NCI-H187 treated with DMSO at 0.1 percent for 48 hours (cell line): ENCODE measurements at regions not wholly inside any gene's neighbourhood (a gene's known extent, or its start where the extent isn't known, plus 50 kb on each side); places are given as distances from the start of the nearest gene placed in this dataset.
"Not testable (repeated sequence)": the region's sequence is repeated elsewhere in the genome, so short reads cannot be mapped to it uniquely, and the experiment has no call there.

Source experiments
- DNase-seq: peaks from one replicate; lab custom pipeline; 2025; lab: John Stamatoyannopoulos, UW

DNA sequence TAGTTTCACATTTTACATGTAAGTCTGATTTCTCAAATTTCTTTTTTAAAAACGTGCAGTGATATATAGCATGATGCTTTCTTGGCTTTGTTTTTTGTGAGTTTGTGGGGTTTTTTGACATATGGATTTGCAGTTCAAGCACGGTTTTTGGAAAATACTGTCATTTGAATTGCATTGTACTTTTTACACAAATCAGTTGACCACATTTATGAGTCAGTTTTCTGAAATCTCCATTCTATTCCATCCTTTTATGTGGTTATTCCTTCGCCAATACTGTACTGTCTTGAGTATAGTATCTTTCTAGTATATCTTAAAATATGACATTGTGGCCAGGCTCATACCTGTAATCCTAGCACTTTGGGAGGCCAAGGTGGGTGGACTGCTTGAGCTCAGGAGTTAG, 890.0 kb upstream of the CITED2 start:
- no peak for DNase-seq

DNA sequence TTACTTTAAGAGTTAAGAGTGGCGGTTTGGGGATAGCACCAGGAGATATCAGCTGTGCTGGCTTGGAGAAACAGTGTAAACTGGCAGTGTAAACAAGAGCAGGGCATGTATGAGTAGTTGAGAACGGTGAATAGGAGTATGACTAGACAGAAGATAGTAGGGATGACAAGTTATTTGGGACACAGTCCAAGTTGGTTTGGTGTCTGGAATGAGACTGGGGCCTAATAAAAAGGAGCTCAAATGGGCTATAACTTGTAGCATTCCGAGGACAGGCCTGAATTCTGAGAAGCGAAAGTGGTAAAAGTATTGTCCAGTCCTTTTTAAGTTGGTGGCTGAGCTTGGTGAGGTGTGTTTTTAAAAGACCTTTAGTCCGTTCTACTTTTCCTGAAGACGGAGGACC, 883.9 kb upstream of the CITED2 start:
- DNase-seq = not testable (repeated sequence)

DNA sequence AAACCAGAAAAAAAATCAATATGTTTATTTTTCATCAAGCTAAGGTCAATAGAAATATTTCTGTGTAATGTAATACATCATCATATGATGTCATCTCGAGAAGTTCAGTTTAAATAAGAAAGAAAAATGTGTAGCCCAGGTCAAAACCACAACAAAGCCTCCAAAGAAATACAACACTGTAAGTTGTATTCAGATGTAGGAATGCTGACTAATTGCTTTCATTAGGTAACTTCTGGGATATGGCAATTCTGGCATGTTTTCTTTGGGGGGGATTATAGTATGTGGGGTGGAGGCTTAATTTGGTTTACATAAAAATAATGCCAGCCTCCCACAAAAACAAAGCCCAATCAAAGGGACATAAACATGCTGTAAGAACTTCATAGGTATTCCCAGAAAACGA, 881.8 kb upstream of the CITED2 start:
- no peak for DNase-seq

DNA sequence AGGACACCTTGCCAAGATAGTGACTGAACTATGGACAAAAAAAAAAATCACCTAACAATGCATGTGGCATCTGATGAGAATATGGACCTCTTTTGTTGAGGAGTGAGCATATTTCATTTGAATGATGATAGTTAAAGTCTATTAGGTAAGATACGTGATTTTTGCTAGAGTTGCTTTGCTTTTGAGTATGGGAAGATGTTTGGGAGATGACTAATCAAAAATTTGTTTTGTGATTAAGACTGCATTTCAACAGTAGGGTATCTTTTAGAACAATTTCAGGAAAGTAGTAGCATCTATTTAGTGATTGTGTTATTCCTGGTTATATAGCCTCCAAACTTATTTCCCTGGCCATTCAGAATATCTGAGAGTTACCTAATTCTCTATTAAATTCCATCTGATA, 878.6 kb upstream of the CITED2 start:
- no peak for DNase-seq

GRCh38 chr6:140252099-140252498, 877.7 kb upstream of the CITED2 start:
- DNase-seq = no peak

GRCh38 chr6:140245296-140246040, 871.0 kb upstream of the CITED2 start:
- DNase-seq = no peak

DNA sequence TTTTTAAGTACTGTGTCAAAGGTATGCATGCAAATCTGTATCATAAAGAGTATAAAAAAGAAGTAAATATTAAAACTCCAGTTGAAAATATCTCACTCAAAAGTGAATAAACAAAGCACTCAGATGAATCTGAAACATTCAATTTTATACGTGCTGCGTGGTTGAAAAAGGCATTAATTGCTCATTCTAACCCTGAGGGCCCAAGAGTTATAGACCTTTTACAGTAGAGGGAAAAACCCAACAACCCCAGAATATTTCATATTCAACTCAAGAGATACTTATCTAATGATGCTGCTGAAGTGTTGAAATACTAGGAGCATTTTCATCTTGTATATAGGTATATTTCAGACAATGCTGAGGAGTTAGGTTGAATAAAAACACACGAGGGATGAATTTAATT, 862.8 kb upstream of the CITED2 start:
- no peak for DNase-seq

DNA sequence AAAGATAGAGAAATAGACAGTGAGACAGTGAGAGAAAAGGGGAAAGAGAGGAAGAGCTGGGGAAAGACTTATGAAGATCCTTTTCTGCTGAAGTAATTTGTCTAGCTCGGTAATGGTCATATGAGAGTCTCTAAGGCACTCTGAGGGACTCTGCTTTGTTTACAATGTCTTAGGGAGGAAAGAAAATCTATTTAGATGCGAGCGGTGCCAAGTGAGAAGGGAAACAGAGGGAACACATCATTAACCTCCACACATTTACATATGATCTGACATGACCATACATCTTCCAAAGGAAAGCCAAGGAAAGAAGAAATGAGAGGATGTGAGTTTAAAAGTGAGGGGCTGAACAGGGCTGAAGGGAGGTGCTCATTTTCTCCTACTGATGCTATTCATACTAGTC, 862.3 kb upstream of the CITED2 start:
- DNase-seq = no peak

GRCh38 chr6:140230282-140230681, 855.8 kb upstream of the CITED2 start:
- no peak for DNase-seq

- no peak for DNase-seq
These were observed 854.0 kb upstream of the CITED2 start for GRCh38 chr6:140228491-140228890.

DNA sequence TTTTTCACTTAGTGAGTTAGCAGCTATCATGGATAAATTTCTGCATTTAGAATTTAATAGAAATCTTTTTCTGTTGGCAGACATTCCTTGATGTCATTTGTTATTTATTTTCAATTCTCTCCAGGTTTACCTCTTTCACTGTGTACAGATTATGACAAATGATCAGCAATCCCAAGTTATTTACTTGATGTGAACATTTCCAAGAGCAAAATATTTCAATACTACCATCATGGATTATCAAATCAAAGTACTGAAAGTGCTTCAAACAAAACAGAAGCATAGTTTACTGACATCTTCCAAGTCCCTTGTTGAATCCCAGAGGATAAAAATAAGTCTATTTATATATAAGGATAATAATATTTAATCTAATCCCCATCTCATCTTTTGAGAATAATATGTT, 852.2 kb upstream of the CITED2 start:
- no peak for DNase-seq

DNA sequence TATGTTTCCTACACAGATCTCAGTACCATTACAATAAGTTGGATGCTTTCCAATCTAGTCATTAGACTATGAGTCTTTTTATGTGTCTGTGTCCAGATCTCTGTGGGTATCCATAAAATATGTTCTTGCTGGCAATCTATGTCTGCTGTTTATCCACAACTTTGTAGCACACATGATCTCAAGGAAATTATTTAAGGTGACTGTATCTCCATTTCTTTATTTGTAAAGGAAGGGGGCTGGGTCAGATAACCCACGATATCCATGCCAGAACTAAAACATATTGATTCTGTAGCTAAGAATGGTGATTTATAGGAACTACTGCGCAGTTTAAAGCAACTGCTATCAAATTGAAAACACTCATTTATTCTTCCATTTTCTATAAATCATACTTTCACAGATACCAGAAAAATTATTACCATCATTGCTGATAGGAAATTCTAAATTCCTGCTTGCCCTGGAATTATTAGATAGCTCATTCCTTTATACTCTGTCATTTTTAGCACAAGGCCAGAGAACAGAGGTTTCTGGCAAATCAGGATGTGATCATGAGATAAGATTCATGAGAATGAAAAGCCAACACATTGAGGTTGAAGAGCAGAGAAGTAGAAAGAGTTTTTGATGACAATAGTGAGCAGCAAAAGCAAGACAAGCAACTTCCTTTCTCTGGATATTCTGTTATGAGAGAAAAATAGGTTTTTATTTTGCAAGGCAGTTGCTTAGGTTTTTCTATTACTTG, 851.4 kb upstream of the CITED2 start:
- no peak for DNase-seq

DNA sequence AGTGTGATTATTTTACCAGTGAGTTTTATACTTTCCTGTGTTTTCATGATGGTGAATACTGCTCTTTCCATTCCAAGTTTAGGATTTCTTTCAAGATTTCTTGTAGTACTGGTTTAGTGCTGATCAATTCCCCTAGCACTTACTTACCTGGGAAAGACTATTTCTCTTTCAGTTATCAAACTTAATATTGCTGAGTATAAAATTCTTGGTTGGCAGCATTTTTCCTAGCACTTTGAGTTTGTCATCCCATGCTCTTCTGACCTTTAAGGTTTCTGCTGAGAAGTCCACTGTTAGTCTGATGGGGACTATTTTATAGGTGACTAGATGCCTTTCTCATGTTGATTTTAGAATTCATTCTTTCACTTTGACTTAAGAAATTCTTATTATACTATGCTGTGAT, 842.8 kb upstream of the CITED2 start:
- DNase-seq = no peak

- DNase-seq = no peak
These were observed 835.3 kb upstream of the CITED2 start for GRCh38 chr6:140209775-140210174.

DNA sequence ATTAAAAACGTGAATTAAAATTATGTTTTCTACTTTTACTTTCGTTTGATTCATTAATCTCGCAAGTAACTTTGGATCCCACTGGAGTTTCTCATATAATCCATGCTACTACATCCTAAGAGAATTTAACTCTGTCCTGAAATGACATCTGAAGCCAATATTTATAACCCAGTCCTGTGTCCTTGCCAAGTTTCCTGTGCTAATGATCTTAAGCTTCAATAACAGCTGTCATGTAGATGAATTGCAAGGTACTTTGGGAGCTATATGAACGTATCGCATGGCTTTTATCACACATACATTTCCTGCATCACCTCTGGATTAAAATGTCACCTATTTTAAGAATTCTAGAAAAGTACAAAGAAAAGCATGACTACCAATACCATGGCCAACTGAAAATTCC, 833.8 kb upstream of the CITED2 start:
- no peak for DNase-seq

GRCh38 chr6:140205795-140206593, 831.5 kb upstream of the CITED2 start:
- no peak for DNase-seq

- DNase-seq = no peak
These were observed 829.7 kb upstream of the CITED2 start for GRCh38 chr6:140204154-140204553.

DNA sequence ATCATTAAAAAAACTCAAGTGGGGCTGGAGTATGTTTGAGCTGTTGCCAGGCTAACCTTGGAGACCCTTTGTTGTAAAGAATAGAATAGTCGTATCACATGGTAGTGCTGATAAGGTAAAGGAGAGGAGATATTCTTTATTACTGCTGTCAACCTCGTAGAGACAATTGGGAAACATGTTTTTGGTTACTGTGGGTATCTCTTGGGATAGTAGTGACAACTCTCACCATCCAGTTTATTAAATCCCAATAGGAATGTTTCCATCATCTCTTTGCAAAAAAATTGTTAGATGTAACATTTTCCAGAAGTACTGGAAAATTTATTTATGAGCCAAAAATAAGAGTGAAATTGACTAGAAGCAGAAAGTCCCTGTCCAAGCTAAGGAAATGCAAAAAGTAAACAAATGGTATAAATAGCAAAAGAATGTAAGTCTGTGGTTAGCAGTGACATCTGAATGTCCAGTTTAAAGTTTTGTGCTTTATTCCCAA, 829.3 kb upstream of the CITED2 start:
- DNase-seq = no peak

GRCh38 chr6:140202964-140203515, 828.6 kb upstream of the CITED2 start:
- no peak for DNase-seq

- no peak for DNase-seq
These were observed 827.5 kb upstream of the CITED2 start for GRCh38 chr6:140201787-140202458.

GRCh38 chr6:140193269-140193668, 818.8 kb upstream of the CITED2 start:
- no peak for DNase-seq

GRCh38 chr6:140192018-140192417, 817.6 kb upstream of the CITED2 start:
- no peak for DNase-seq
